Keratinocyte (primary cell): ENCODE measurements at regions not wholly inside any gene's neighbourhood (a gene's known extent, or its start where the extent isn't known, plus 50 kb on each side); places are given as distances from the start of the nearest gene placed in this dataset.

ENCODE experiments used
- DNase-seq: peaks from one replicate; pipeline ENCODE4 v3.0.0-alpha.2; 2011; ENCODE audit warnings: low read depth, missing footprints, low spot score
- FAIRE-seq: peaks from 2 replicates; lab custom pipeline; 2011; peaks lifted over from hg19 to GRCh38; lab: Jason Lieb, UNC
- H2AFZ ChIP-seq: 2 replicates; pipeline ENCODE4 v1.6.0; 2012; ENCODE audit warnings: low read length, control low read depth, inconsistent platforms; ENCODE audit not compliant: control insufficient read depth
- H3K27ac ChIP-seq: 2 replicates; pipeline ENCODE4 v1.5.1; 2011; ENCODE audit warnings: low read length; ENCODE audit not compliant: control insufficient read depth, insufficient read depth
- H3K27me3 ChIP-seq: 3 replicates; pipeline ENCODE4 v1.6.0; 2011; ENCODE audit warnings: low read length; ENCODE audit not compliant: control insufficient read depth, insufficient read depth; ENCODE audit errors: extremely low read depth
- H3K36me3 ChIP-seq, 2 experiments: 2 replicates in 1 of 2; 3 replicates in 1 of 2; pipeline ENCODE4 v1.5.1; 2011; ENCODE audit warnings: low read length in 2 of 2, mild to moderate bottlenecking in 1 of 2; ENCODE audit not compliant: control insufficient read depth in 2 of 2, insufficient read depth in 2 of 2; ENCODE audit errors: extremely low read depth in 1 of 2
- H3K4me1 ChIP-seq: 3 replicates; pipeline ENCODE4 v1.5.1; 2011; ENCODE audit warnings: low read length; ENCODE audit not compliant: control insufficient read depth, insufficient read depth; ENCODE audit errors: extremely low read depth
- H3K4me2 ChIP-seq: 3 replicates; pipeline ENCODE4 v1.6.0; 2011; ENCODE audit warnings: low read depth, low read length; ENCODE audit not compliant: control insufficient read depth, insufficient read depth; ENCODE audit errors: extremely low read depth
- H3K4me3 ChIP-seq, 3 experiments: fragments of 200-600 bp in 1 of 3; sonication (generic) in 1 of 3; 2 replicates in 2 of 3; 3 replicates in 1 of 3; pipeline ENCODE4 v1.5.1; 2011 to 2016; ENCODE audit warnings: low read length in 3 of 3, mild to moderate bottlenecking in 3 of 3, control low read depth in 2 of 3, inconsistent platforms in 1 of 3, low read depth in 1 of 3, mixed read lengths in 1 of 3, mixed run types in 1 of 3, moderate library complexity in 1 of 3; ENCODE audit not compliant: control insufficient read depth in 2 of 3, insufficient read depth in 2 of 3; ENCODE audit errors: extremely low read depth in 1 of 3
- H3K79me2 ChIP-seq: 2 replicates; pipeline ENCODE4 v1.6.0; 2012; ENCODE audit warnings: low read length; ENCODE audit not compliant: control insufficient read depth, insufficient read depth
- H3K9ac ChIP-seq: 3 replicates; pipeline ENCODE4 v1.6.0; 2011; ENCODE audit warnings: low read length; ENCODE audit not compliant: control insufficient read depth, insufficient read depth; ENCODE audit errors: extremely low read depth
- H3K9me1 ChIP-seq: 3 replicates; pipeline ENCODE4 v1.6.0; 2011; ENCODE audit warnings: low read length; ENCODE audit not compliant: control insufficient read depth, insufficient read depth; ENCODE audit errors: extremely low read depth
- H3K9me3 ChIP-seq: 2 replicates; pipeline ENCODE4 v1.5.1; 2012; ENCODE audit warnings: low read depth, low read length; ENCODE audit not compliant: control insufficient read depth
- H4K20me1 ChIP-seq: 3 replicates; pipeline ENCODE4 v1.6.0; 2011; ENCODE audit warnings: low read length; ENCODE audit not compliant: control insufficient read depth, insufficient read depth; ENCODE audit errors: extremely low read depth
- CTCF ChIP-seq, 3 experiments: IDR thresholded peaks in 1 of 3; conservative IDR thresholded peaks in 1 of 3; optimal IDR thresholded peaks in 1 of 3; 2 replicates in 2 of 3; 3 replicates in 1 of 3; pipeline versions ENCODE3 to v1.5.1; 2011; ENCODE audit warnings: low read length in 3 of 3, mild to moderate bottlenecking in 3 of 3, moderate library complexity in 2 of 3, control low read depth in 1 of 3, inconsistent platforms in 1 of 3; ENCODE audit not compliant: insufficient read depth in 2 of 3; ENCODE audit errors: extremely low read depth in 1 of 3
- EZH2 ChIP-seq: IDR thresholded peaks from one replicate; pipeline ENCODE4 v1.6.1; 2012; ENCODE audit warnings: inconsistent platforms, mild to moderate bottlenecking, low read length, moderate library complexity
- dilution Hi-C: fragments of 300-500 bp; cut with MboI; formaldehyde crosslinking; loops from one replicate; pipeline ENCODE4 v1.7.0; 2020; ENCODE audit warnings: low sequenced_read_pairs; ENCODE audit not compliant: extremely low pct_ligation_motif_present

DNA sequence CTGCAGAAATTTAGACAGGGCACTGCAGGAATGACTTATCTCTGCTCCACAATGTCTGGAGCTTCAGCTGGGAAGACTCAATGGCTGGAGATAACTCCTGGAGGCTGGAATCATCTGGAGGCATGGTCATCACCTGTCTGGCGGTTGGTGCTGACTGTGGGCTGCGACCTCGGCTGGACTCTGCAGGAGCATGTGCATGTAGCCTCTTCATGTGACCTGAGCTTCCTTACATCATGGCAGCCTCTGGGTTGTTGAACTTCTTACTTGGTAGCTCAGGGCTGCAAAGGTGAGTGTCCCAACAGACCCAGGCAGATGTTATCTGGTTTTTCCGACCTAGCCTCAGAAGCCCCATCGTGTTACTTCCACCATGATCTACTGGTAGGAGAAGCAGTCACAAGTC lies 188.2 kb upstream of the RPL38 start:
- no peak overlapping the region for H3K27ac ChIP-seq
- H3K79me2 ChIP-seq = no peaks in the 10 kb centered on the region
- DNase-seq (no peak), FAIRE-seq (no peak)
- dilution Hi-C loops = no loop called here
- no peak overlapping the region for H3K9ac ChIP-seq
- H3K9me1 ChIP-seq = no peaks in the 10 kb centered on the region
- no peaks in the 10 kb centered on the region for H4K20me1 ChIP-seq
- no peak overlapping the region for H2AFZ ChIP-seq
- H3K27me3 ChIP-seq = no peaks in the 10 kb centered on the region
- no peak overlapping the region for H3K4me2 ChIP-seq
- H3K36me3 ChIP-seq = no peaks in the 10 kb centered on the region
- no peaks in the 10 kb centered on the region for H3K4me1 ChIP-seq
- no peak overlapping the region for H3K4me3 ChIP-seq
- TF ChIP-seq EZH2 = no peak
- no peak for TF ChIP-seq CTCF (optimal IDR thresholded peaks at IDR 0.05 in 1 of 3, IDR thresholded peaks at IDR 0.05 in 1 of 3, conservative IDR thresholded peaks at IDR 0.05 in 1 of 3; ENCODE audit: extremely low read depth in 1 of 3, insufficient read depth in 2 of 3, low read length in 3 of 3)
- H3K9me3 ChIP-seq = no peaks in the 10 kb centered on the region

- TF ChIP-seq CTCF (optimal IDR thresholded peaks at IDR 0.05 in 1 of 3, IDR thresholded peaks at IDR 0.05 in 1 of 3, conservative IDR thresholded peaks at IDR 0.05 in 1 of 3; ENCODE audit: extremely low read depth in 1 of 3, insufficient read depth in 2 of 3, low read length in 3 of 3) = no peak
- TF ChIP-seq EZH2 = no peak
- no peaks in the 10 kb centered on the region for H3K9me3 ChIP-seq
- H3K27ac ChIP-seq = no peak overlapping the region
- no peaks in the 10 kb centered on the region for H3K9me1 ChIP-seq
- no peak overlapping the region for H2AFZ ChIP-seq
- H3K4me1 ChIP-seq = no peaks in the 10 kb centered on the region
- no peak for DNase-seq
- FAIRE-seq = no peak
- H3K27me3 ChIP-seq = no peaks in the 10 kb centered on the region
- no peaks in the 10 kb centered on the region for H3K36me3 ChIP-seq
- no peak overlapping the region for H3K9ac ChIP-seq
- H3K4me2 ChIP-seq = no peak overlapping the region
- H3K79me2 ChIP-seq = no peaks in the 10 kb centered on the region
- no peaks in the 10 kb centered on the region for H4K20me1 ChIP-seq
- dilution Hi-C loops = no loop called here
- no peak overlapping the region for H3K4me3 ChIP-seq
These were observed 187.5 kb upstream of the RPL38 start for GRCh38 chr17:74015990-74016389.
